NCI-H345 treated with DMSO at 0.1 percent for 48 hours (cell line): ENCODE measurements at regions not wholly inside any gene's neighbourhood (a gene's known extent, or its start where the extent isn't known, plus 50 kb on each side); places are given as distances from the start of the nearest gene placed in this dataset.
A peak's percentile ranks its signal among the peaks of the same experiment; 100 is the strongest.
"Not testable (repeated sequence)": the region's sequence is repeated elsewhere in the genome, so short reads cannot be mapped to it uniquely, and the experiment has no call there.

ENCODE experiments used
- DNase-seq: peaks from one replicate; lab custom pipeline; 2025; ENCODE audit not compliant: unreplicated experiment; lab: John Stamatoyannopoulos, UW

GRCh38 chr2:41039750-41040149 lies 587.9 kb upstream of the SLC8A1 start:
- not testable (repeated sequence) for DNase-seq

- DNase-seq: no peak
Measured at GRCh38 chr2:41040782-41041520, 589.1 kb upstream of the SLC8A1 start.

- DNase-seq: no peak
Measured at GRCh38 chr2:41042343-41042742, 590.5 kb upstream of the SLC8A1 start.

GRCh38 chr2:41061356-41061755 lies 609.5 kb upstream of the SLC8A1 start:
- DNase-seq: no peak

- no peak for DNase-seq
Measured at GRCh38 chr2:41062336-41062735, 610.4 kb upstream of the SLC8A1 start.

GRCh38 chr2:41066168-41066567 lies 614.3 kb upstream of the SLC8A1 start:
- no peak for DNase-seq

GRCh38 chr2:41068740-41069139 lies 616.9 kb upstream of the SLC8A1 start:
- DNase-seq: peak; percentile 2

GRCh38 chr2:41078341-41078740 lies 626.5 kb upstream of the SLC8A1 start:
- DNase-seq: no peak

- DNase-seq: no peak
Measured at GRCh38 chr2:41079011-41079410, 627.1 kb upstream of the SLC8A1 start.

- DNase-seq: no peak
Measured at GRCh38 chr2:41084321-41084720, 632.4 kb upstream of the SLC8A1 start.

- no peak for DNase-seq
Measured at GRCh38 chr2:41087946-41088345, 636.1 kb upstream of the SLC8A1 start.

GRCh38 chr2:41101281-41101680 lies 649.4 kb upstream of the SLC8A1 start:
- no peak for DNase-seq

GRCh38 chr2:41109744-41110143 lies 657.9 kb upstream of the SLC8A1 start:
- no peak for DNase-seq

- DNase-seq: no peak
Measured at GRCh38 chr2:41111836-41112627, 660.1 kb upstream of the SLC8A1 start.

- DNase-seq: no peak
Measured at GRCh38 chr2:41116106-41116797, 664.4 kb upstream of the SLC8A1 start.

GRCh38 chr2:41119489-41119888 lies 667.6 kb upstream of the SLC8A1 start:
- no peak for DNase-seq

GRCh38 chr2:41123341-41123740 lies 671.5 kb upstream of the SLC8A1 start:
- no peak for DNase-seq

GRCh38 chr2:41127351-41127750 lies 675.5 kb upstream of the SLC8A1 start:
- no peak for DNase-seq

- no peak for DNase-seq
Measured at GRCh38 chr2:41129988-41130387, 678.1 kb upstream of the SLC8A1 start.

- no peak for DNase-seq
Measured at GRCh38 chr2:41137031-41137430, 685.1 kb upstream of the SLC8A1 start.

- no peak for DNase-seq
Measured at GRCh38 chr2:41141146-41141791, 689.4 kb upstream of the SLC8A1 start.
